Astrocyte (in vitro differentiated cells and primary cell): ENCODE measurements at regions not wholly inside any gene's neighbourhood (a gene's known extent, or its start where the extent isn't known, plus 50 kb on each side); places are given as distances from the start of the nearest gene placed in this dataset.

ENCODE experiments used
- DNase-seq: peaks from one replicate; pipeline ENCODE4 v3.0.0-alpha.2; 2010; ENCODE audit warnings: low read depth
- FAIRE-seq: peaks from 2 replicates; lab custom pipeline; 2011; peaks lifted over from hg19 to GRCh38; lab: Jason Lieb, UNC
- H2AFZ ChIP-seq: 2 replicates; pipeline ENCODE4 v1.6.0; 2012; ENCODE audit warnings: low read depth, low read length, inconsistent platforms
- H3K27ac ChIP-seq: 2 replicates; pipeline ENCODE4 v1.5.1; 2011; ENCODE audit warnings: low read depth, low read length, inconsistent platforms
- H3K27me3 ChIP-seq: 2 replicates; pipeline ENCODE4 v1.6.0; 2011; ENCODE audit warnings: low read length, inconsistent platforms; ENCODE audit not compliant: insufficient read depth
- H3K36me3 ChIP-seq: 2 replicates; pipeline ENCODE4 v1.5.1; 2011; ENCODE audit warnings: low read length, inconsistent platforms; ENCODE audit not compliant: insufficient read depth
- H3K4me1 ChIP-seq: 2 replicates; pipeline ENCODE4 v1.5.1; 2011; ENCODE audit warnings: low read length, inconsistent platforms; ENCODE audit not compliant: insufficient read depth
- H3K4me2 ChIP-seq: 2 replicates; pipeline ENCODE4 v1.6.0; 2012; ENCODE audit warnings: low read length, inconsistent platforms
- H3K4me3 ChIP-seq: 2 replicates; pipeline ENCODE4 v1.5.1; 2011; ENCODE audit warnings: low read depth, mild to moderate bottlenecking, low read length, inconsistent platforms; ENCODE audit not compliant: insufficient read depth
- H3K79me2 ChIP-seq: 2 replicates; pipeline ENCODE4 v1.6.0; 2012; ENCODE audit warnings: mild to moderate bottlenecking, low read length, inconsistent platforms; ENCODE audit not compliant: insufficient read depth
- H3K9ac ChIP-seq: 2 replicates; pipeline ENCODE4 v1.6.0; 2012; ENCODE audit warnings: mild to moderate bottlenecking, low read length, inconsistent platforms
- H3K9me3 ChIP-seq: 2 replicates; pipeline ENCODE4 v1.5.1; 2012; ENCODE audit warnings: low read depth, mild to moderate bottlenecking, low read length, inconsistent platforms; ENCODE audit not compliant: insufficient read depth
- H4K20me1 ChIP-seq: 2 replicates; pipeline ENCODE4 v1.6.0; 2012; ENCODE audit warnings: low read length, inconsistent platforms; ENCODE audit not compliant: insufficient read depth
- H3K27ac Mint-ChIP-seq: one replicate; pipeline ENCODE4 v1.8.0; 2021; ENCODE audit warnings: mild to moderate bottlenecking, mixed read lengths; ENCODE audit not compliant: unreplicated experiment
- H3K27me3 Mint-ChIP-seq: one replicate; pipeline ENCODE4 v1.8.0; 2021; ENCODE audit warnings: low read depth, mixed read lengths; ENCODE audit not compliant: unreplicated experiment
- H3K36me3 Mint-ChIP-seq: one replicate; pipeline ENCODE4 v1.8.0; 2021; ENCODE audit warnings: low read depth, mixed read lengths; ENCODE audit not compliant: unreplicated experiment
- H3K4me1 Mint-ChIP-seq: one replicate; pipeline ENCODE4 v1.8.0; 2021; ENCODE audit warnings: low read depth, mixed read lengths; ENCODE audit not compliant: unreplicated experiment
- H3K4me3 Mint-ChIP-seq: one replicate; pipeline ENCODE4 v1.8.0; 2021; ENCODE audit warnings: mild to moderate bottlenecking, moderate library complexity, mixed read lengths; ENCODE audit not compliant: unreplicated experiment
- H3K9me3 Mint-ChIP-seq: one replicate; pipeline ENCODE4 v1.8.0; 2021; ENCODE audit warnings: mild to moderate bottlenecking, mixed read lengths; ENCODE audit not compliant: unreplicated experiment
- CTCF ChIP-seq: IDR thresholded peaks from 2 replicates; pipeline ENCODE4 v1.5.1; 2011; ENCODE audit warnings: low read depth, mild to moderate bottlenecking, inconsistent platforms, low read length, moderate library complexity; ENCODE audit not compliant: insufficient read depth
- EZH2 ChIP-seq: IDR thresholded peaks from 2 replicates; pipeline ENCODE4 v1.6.1; 2012; ENCODE audit warnings: mild to moderate bottlenecking, low read length, inconsistent platforms; ENCODE audit not compliant: insufficient read depth

GRCh38 chr3:88954853-88955252 is 152.6 kb upstream of the EPHA3 start:
- Mint-ChIP-seq H3K36me3 (no peaks in the 10 kb centered on the region), H3K27ac (no peak overlapping the region), H3K4me1 (peaks cover 32% of the 10 kb centered on the region), H3K27me3 (no peaks in the 10 kb centered on the region), H3K4me3 (no peak overlapping the region), H3K9me3 (no peaks in the 10 kb centered on the region)
- H3K4me3 ChIP-seq = no peak overlapping the region
- no peaks in the 10 kb centered on the region for H3K27me3 ChIP-seq
- no peaks in the 10 kb centered on the region for H3K9me3 ChIP-seq
- H3K79me2 ChIP-seq = no peaks in the 10 kb centered on the region
- no peaks in the 10 kb centered on the region for H4K20me1 ChIP-seq
- TF ChIP-seq EZH2 (no peak), CTCF (no peak)
- H3K4me1 ChIP-seq = peaks cover 25% of the 10 kb centered on the region
- H3K9ac ChIP-seq = no peak overlapping the region
- H3K36me3 ChIP-seq = no peaks in the 10 kb centered on the region
- no peak overlapping the region for H2AFZ ChIP-seq
- FAIRE-seq (no peak), DNase-seq (no peak)
- H3K27ac ChIP-seq = no peak overlapping the region
- H3K4me2 ChIP-seq = no peak overlapping the region

GRCh38 chr3:88955274-88955673 is 152.1 kb upstream of the EPHA3 start:
- H3K9ac ChIP-seq = no peak overlapping the region
- H3K4me3 Mint-ChIP-seq = no peak overlapping the region
- no peak for TF ChIP-seq EZH2
- no peak for TF ChIP-seq CTCF
- no peaks in the 10 kb centered on the region for H3K27me3 ChIP-seq
- H3K4me1 Mint-ChIP-seq = peaks cover 32% of the 10 kb centered on the region
- H3K4me3 ChIP-seq = no peak overlapping the region
- no peaks in the 10 kb centered on the region for H3K36me3 ChIP-seq
- H3K79me2 ChIP-seq = no peaks in the 10 kb centered on the region
- DNase-seq = no peak
- no peaks in the 10 kb centered on the region for H3K36me3 Mint-ChIP-seq
- H3K4me2 ChIP-seq = no peak overlapping the region
- FAIRE-seq = no peak
- no peaks in the 10 kb centered on the region for H3K9me3 ChIP-seq
- H4K20me1 ChIP-seq = no peaks in the 10 kb centered on the region
- H3K4me1 ChIP-seq = peaks cover 25% of the 10 kb centered on the region
- no peak overlapping the region for H2AFZ ChIP-seq
- H3K27ac Mint-ChIP-seq = no peak overlapping the region
- no peak overlapping the region for H3K27ac ChIP-seq
- H3K27me3 Mint-ChIP-seq = no peaks in the 10 kb centered on the region
- no peaks in the 10 kb centered on the region for H3K9me3 Mint-ChIP-seq

GRCh38 chr3:88957711-88958439 is 149.5 kb upstream of the EPHA3 start:
- Histone ChIP-seq H3K9me3 (no peaks in the 10 kb centered on the region), H3K27ac (peak overlapping the region; percentile 95), H3K9ac (peak overlapping the region; percentile 69), H4K20me1 (no peaks in the 10 kb centered on the region), H3K79me2 (no peaks in the 10 kb centered on the region), H3K4me1 (peaks cover 25% of the 10 kb centered on the region), H3K4me2 (peak overlapping the region; percentile 71), H3K4me3 (no peak overlapping the region), H3K36me3 (no peaks in the 10 kb centered on the region), H2AFZ (peak overlapping the region; percentile 51), H3K27me3 (no peaks in the 10 kb centered on the region)
- peak; percentile 95 for FAIRE-seq
- H3K36me3 Mint-ChIP-seq = no peaks in the 10 kb centered on the region
- H3K27ac Mint-ChIP-seq = peak overlapping the region; percentile 100
- no peaks in the 10 kb centered on the region for H3K27me3 Mint-ChIP-seq
- DNase-seq = peak; percentile 93
- H3K9me3 Mint-ChIP-seq = no peaks in the 10 kb centered on the region
- no peak overlapping the region for H3K4me3 Mint-ChIP-seq
- TF ChIP-seq EZH2 (no peak), CTCF (no peak)
- H3K4me1 Mint-ChIP-seq = peaks cover 32% of the 10 kb centered on the region
